IMR-90 (cell line): ENCODE measurements at regions not wholly inside any gene's neighbourhood (a gene's known extent, or its start where the extent isn't known, plus 50 kb on each side); places are given as distances from the start of the nearest gene placed in this dataset.

Source experiments
- CEBPB ChIP-seq: IDR thresholded peaks from 2 replicates; pipeline ENCODE4 v1.6.1; 2012; ENCODE audit warnings: low read depth, low read length, improper control_type of control experiment
- MAFK ChIP-seq: IDR thresholded peaks from 2 replicates; pipeline ENCODE4 v1.6.1; 2012; ENCODE audit warnings: low read depth, low read length, improper control_type of control experiment
- MXI1 ChIP-seq: IDR thresholded peaks from 2 replicates; pipeline ENCODE4 v1.6.1; 2012; ENCODE audit warnings: low read depth, mild to moderate bottlenecking, low read length, moderate library complexity, borderline replicate concordance
- POLR2A ChIP-seq: IDR thresholded peaks from 2 replicates; pipeline ENCODE4 v1.6.1; 2012; ENCODE audit warnings: mild to moderate bottlenecking, low read depth, low read length
- RAD21 ChIP-seq: IDR thresholded peaks from 2 replicates; pipeline ENCODE4 v1.6.1; 2012; ENCODE audit warnings: low read length, improper control_type of control experiment
- RCOR1 ChIP-seq: IDR thresholded peaks from 2 replicates; pipeline ENCODE4 v1.6.1; 2012; ENCODE audit warnings: mild to moderate bottlenecking, low read length, improper control_type of control experiment; ENCODE audit not compliant: insufficient replicate concordance
- SMC3 ChIP-seq: fragments of 150-350 bp; IDR thresholded peaks from 2 replicates; pipeline ENCODE4 v1.6.1; 2016; ENCODE audit warnings: low read depth, mild to moderate bottlenecking, antibody characterized with exemption, low read length, moderate library complexity
- TF ChIP-seq, protein P1 (sequence below): conservative IDR thresholded peaks from 2 replicates; pipeline ENCODE4 v1.5.1; 2012; ENCODE audit warnings: mild to moderate bottlenecking, low read depth, low read length, improper control_type of control experiment
- TF ChIP-seq, protein P2 (sequence below): fragments of 150-350 bp; IDR thresholded peaks from 2 replicates; pipeline ENCODE4 v1.6.1; 2017; ENCODE audit warnings: mild to moderate bottlenecking, antibody characterized with exemption, low read length, low read depth

DNA sequence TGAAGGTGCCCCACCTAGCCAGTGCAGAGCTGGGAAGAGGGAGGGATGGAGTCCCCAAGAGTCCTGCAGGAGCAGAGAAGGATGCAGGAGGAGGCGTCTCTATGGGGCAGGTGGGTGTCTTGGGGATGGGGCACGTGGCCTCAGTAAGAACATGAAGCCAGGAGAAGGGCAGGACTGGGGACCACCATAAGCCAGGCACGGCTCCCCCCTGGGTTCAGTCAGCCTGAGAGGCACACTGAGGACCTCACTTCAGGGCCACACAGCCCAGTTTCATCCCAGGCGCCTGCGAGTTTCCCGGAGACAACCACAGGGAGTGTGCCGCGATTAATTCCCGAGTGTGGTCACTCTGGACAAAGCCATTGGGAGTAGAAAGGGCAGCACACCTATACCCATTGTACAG lies 120.3 kb downstream of the GYPC start:
- TF ChIP-seq, protein P1, sequence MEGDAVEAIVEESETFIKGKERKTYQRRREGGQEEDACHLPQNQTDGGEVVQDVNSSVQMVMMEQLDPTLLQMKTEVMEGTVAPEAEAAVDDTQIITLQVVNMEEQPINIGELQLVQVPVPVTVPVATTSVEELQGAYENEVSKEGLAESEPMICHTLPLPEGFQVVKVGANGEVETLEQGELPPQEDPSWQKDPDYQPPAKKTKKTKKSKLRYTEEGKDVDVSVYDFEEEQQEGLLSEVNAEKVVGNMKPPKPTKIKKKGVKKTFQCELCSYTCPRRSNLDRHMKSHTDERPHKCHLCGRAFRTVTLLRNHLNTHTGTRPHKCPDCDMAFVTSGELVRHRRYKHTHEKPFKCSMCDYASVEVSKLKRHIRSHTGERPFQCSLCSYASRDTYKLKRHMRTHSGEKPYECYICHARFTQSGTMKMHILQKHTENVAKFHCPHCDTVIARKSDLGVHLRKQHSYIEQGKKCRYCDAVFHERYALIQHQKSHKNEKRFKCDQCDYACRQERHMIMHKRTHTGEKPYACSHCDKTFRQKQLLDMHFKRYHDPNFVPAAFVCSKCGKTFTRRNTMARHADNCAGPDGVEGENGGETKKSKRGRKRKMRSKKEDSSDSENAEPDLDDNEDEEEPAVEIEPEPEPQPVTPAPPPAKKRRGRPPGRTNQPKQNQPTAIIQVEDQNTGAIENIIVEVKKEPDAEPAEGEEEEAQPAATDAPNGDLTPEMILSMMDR = no peak
- no peak for TF ChIP-seq POLR2A
- no peak for TF ChIP-seq RCOR1
- TF ChIP-seq MXI1 = no peak
- no peak for TF ChIP-seq CEBPB
- TF ChIP-seq, protein P2, sequence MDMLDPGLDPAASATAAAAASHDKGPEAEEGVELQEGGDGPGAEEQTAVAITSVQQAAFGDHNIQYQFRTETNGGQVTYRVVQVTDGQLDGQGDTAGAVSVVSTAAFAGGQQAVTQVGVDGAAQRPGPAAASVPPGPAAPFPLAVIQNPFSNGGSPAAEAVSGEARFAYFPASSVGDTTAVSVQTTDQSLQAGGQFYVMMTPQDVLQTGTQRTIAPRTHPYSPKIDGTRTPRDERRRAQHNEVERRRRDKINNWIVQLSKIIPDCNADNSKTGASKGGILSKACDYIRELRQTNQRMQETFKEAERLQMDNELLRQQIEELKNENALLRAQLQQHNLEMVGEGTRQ = no peak
- TF ChIP-seq RAD21 = no peak
- no peak for TF ChIP-seq SMC3
- TF ChIP-seq MAFK = no peak
